T-cell (primary cell): ENCODE measurements at regions not wholly inside any gene's neighbourhood (a gene's known extent, or its start where the extent isn't known, plus 50 kb on each side); places are given as distances from the start of the nearest gene placed in this dataset.

ENCODE experiments used
- ATAC-seq, 4 experiments: fragments of 200-7000 bp in 3 of 4; fragments of 150-1000 bp in 1 of 4; cut with Tn5 transposase; replicated peaks in 1 of 4; 1 replicate in 3 of 4; 2 replicates in 1 of 4; pipeline ENCODE4 v1.10.0; 2021; ENCODE audit warnings: moderate library complexity in 3 of 4, mild to moderate bottlenecking in 2 of 4, moderate number of reproducible peaks in 1 of 4
- CTCF ChIA-PET, 2 donors: fragments of 300-600 bp; sonication (Branson Sonifier 250); formaldehyde crosslinking; loops; one replicate each; lab custom pipeline; 2022; ENCODE audit warnings: antibody characterized with exemption in 2 of 2; lab: Charles Lee
- POLR2A ChIA-PET, 2 donors: fragments of 300-600 bp; sonication (Branson Sonifier 250); formaldehyde crosslinking; loops; one replicate each; lab custom pipeline; 2022; ENCODE audit warnings: antibody characterized with exemption in 2 of 2; lab: Charles Lee
- DNase-seq, 35 experiments: peaks; one replicate each; pipeline versions ENCODE4 v3.0.0 to v3.0.0-alpha.2; 2013 to 2023
- H3K27ac ChIP-seq: one replicate; pipeline ENCODE4 v1.5.1; 2013; ENCODE audit warnings: low read length
- H3K27me3 ChIP-seq, 2 experiments: replicated peaks in 1 of 2; 1 replicate in 1 of 2; 2 replicates in 1 of 2; pipeline versions ENCODE4 v1.6.1 to v1.7.0; 2013; ENCODE audit warnings: low read length in 1 of 2, mixed read lengths in 1 of 2; ENCODE audit not compliant: control insufficient read depth in 2 of 2, insufficient read depth in 2 of 2; ENCODE audit errors: extremely low read depth in 1 of 2
- H3K36me3 ChIP-seq, 2 donors: 1 replicate in 1 of 2; 2 replicates in 1 of 2; pipeline versions ENCODE4 v1.6.1 to v1.7.0; 2013; ENCODE audit warnings: low read length in 1 of 2; ENCODE audit not compliant: control insufficient read depth in 2 of 2, insufficient read depth in 1 of 2; ENCODE audit errors: extremely low read depth in 1 of 2
- H3K4me1 ChIP-seq, 2 experiments: 1 replicate in 1 of 2; 2 replicates in 1 of 2; pipeline versions ENCODE4 v1.6.1 to v1.7.0; 2013; ENCODE audit warnings: low read length in 2 of 2, mixed read lengths in 1 of 2; ENCODE audit not compliant: insufficient read depth in 2 of 2, control insufficient read depth in 1 of 2; ENCODE audit errors: extremely low read depth in 1 of 2
- H3K4me3 ChIP-seq, 2 donors: 1 replicate in 1 of 2; 2 replicates in 1 of 2; pipeline versions ENCODE4 v1.5.1 to v1.7.0; 2013; ENCODE audit warnings: mild to moderate bottlenecking in 2 of 2, low read length in 1 of 2, moderate library complexity in 1 of 2; ENCODE audit not compliant: control insufficient read depth in 1 of 2; ENCODE audit errors: extremely low read depth in 1 of 2
- H3K9me3 ChIP-seq: 2 replicates; pipeline ENCODE4 v1.7.0; 2013
- H3K27ac Mint-ChIP-seq, 2 donors: one replicate each; pipeline ENCODE4 v1.8.0; 2020 to 2021; ENCODE audit warnings: mild to moderate bottlenecking in 2 of 2, mixed read lengths in 2 of 2
- H3K27me3 Mint-ChIP-seq, 2 donors: one replicate each; pipeline ENCODE4 v1.8.0; 2021 to 2022; ENCODE audit warnings: mixed read lengths in 2 of 2
- H3K36me3 Mint-ChIP-seq: one replicate; pipeline ENCODE4 v1.8.0; 2021; ENCODE audit warnings: mixed read lengths
- H3K4me1 Mint-ChIP-seq, 3 donors: one replicate each; pipeline ENCODE4 v1.8.0; 2020 to 2022; ENCODE audit warnings: mixed read lengths in 3 of 3, mild to moderate bottlenecking in 1 of 3
- H3K4me3 Mint-ChIP-seq, 3 donors: one replicate each; pipeline ENCODE4 v1.8.0; 2020 to 2022; ENCODE audit warnings: mild to moderate bottlenecking in 3 of 3, mixed read lengths in 3 of 3, moderate library complexity in 3 of 3
- H3K9me3 Mint-ChIP-seq, 3 donors: one replicate each; pipeline ENCODE4 v1.8.0; 2020 to 2022; ENCODE audit warnings: mixed read lengths in 3 of 3
- WGBS: methylation state at CpG from one replicate; pipeline ENCODE4 v1.1.5; 2013; ENCODE audit warnings: missing lambda C conversion rate; ENCODE audit not compliant: insufficient coverage; 5-methylcytosine and 5-hydroxymethylcytosine counted together

DNA sequence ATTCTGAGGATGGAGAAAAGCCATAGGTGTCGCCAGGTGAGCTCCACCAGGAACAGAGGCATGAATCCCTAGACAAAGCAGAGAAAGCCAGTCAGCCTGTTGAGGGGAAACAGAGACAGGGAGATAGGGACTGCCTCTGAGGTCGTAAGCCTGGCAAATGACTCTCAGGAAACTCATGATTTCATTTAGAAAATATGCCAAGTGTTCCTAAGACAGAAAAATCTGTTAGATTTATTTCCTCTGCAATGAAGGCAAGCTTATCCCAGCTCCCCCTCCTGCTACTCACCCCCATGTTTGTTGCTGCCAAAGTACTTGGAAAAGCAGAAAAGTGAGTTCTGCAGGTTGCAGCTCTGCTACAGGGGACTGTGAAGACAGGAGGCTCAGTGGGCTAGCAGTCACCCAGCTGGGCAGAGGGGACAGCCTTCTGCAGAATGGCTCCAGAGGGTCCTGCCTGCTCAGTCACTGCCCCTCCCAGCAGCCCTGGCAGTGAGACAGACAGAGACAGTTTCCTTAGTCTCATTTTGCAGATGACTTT lies 184.3 kb downstream of the ADRA2A start:
- Histone ChIP-seq H3K27me3 (peaks cover 0 to 6% of the 10 kb centered on the region in 2 experiments), H3K4me1 (no peaks in the 10 kb centered on the region), H3K4me3 (no peak overlapping the region), H3K36me3 (no peaks in the 10 kb centered on the region), H3K27ac (no peak overlapping the region), H3K9me3 (no peaks in the 10 kb centered on the region)
- Mint-ChIP-seq H3K9me3 (no peaks in the 10 kb centered on the region), H3K27me3 (peaks cover 23 to 28% of the 10 kb centered on the region in 2 donors), H3K4me1 (no peaks in the 10 kb centered on the region), H3K4me3 (no peak overlapping the region), H3K27ac (no peak overlapping the region), H3K36me3 (no peaks in the 10 kb centered on the region)
- ATAC-seq, result no peak
- ChIA-PET POLR2A (no interaction called here), CTCF (no interaction called here)
- DNase-seq, result no peak
- WGBS, result 55% methylated on average over 2 of the region's 2 CpGs

DNA sequence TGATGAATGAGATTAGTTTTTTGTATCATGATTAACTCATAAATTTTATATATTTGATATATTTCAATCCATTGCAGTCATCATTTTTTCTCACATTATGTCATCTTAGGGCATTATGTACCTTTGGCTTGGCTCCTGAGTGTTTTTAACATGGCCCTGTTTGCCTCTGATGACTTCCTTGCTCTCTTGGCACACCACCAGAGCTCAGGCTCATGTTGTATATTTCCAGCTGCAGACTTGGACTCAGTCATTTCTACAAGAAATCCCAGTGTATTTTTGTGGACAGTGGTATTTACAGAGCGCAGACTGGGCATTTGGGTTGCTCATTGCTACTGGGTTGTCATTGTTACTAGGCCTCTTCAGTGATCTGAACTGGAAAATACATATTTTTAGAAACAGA lies 188.5 kb downstream of the ADRA2A start:
- H3K27ac Mint-ChIP-seq, result no peak overlapping the region
- no peaks in the 10 kb centered on the region for H3K27me3 ChIP-seq
- no peaks in the 10 kb centered on the region for H3K9me3 Mint-ChIP-seq
- CTCF ChIA-PET, result no interaction called here
- peaks cover 34 to 42% of the 10 kb centered on the region in 2 donors for H3K27me3 Mint-ChIP-seq
- H3K4me1 ChIP-seq, result no peaks in the 10 kb centered on the region
- DNase-seq (no peak), ATAC-seq (no peak)
- 60% methylated on average over 1 of the region's 1 CpG for WGBS
- no peak overlapping the region for H3K4me3 ChIP-seq
- H3K4me1 Mint-ChIP-seq, result no peaks in the 10 kb centered on the region
- no peaks in the 10 kb centered on the region for H3K9me3 ChIP-seq
- no peaks in the 10 kb centered on the region for H3K36me3 ChIP-seq
- H3K36me3 Mint-ChIP-seq, result no peaks in the 10 kb centered on the region
- no peak overlapping the region for H3K4me3 Mint-ChIP-seq
- POLR2A ChIA-PET, result no interaction called here
- no peak overlapping the region for H3K27ac ChIP-seq

- H3K27me3 ChIP-seq, result no peaks in the 10 kb centered on the region
- DNase-seq (no peak), ATAC-seq (no peak)
- ChIA-PET POLR2A (no interaction called here), CTCF (interaction anchor here in 1 of 2 donors (0.6 kb wide), 1 partner anchor 79 kb away, joined by 3 read pairs; no protein-coding TSS in a partner anchor)
- H3K27ac Mint-ChIP-seq, result no peak overlapping the region
- H3K27ac ChIP-seq, result no peak overlapping the region
- no peaks in the 10 kb centered on the region for H3K36me3 Mint-ChIP-seq
- no peaks in the 10 kb centered on the region for H3K4me1 ChIP-seq
- no peak overlapping the region for H3K4me3 Mint-ChIP-seq
- no peak overlapping the region for H3K4me3 ChIP-seq
- H3K36me3 ChIP-seq, result no peaks in the 10 kb centered on the region
- no peaks in the 10 kb centered on the region for H3K9me3 ChIP-seq
- no peaks in the 10 kb centered on the region for H3K4me1 Mint-ChIP-seq
- peaks cover 41 to 47% of the 10 kb centered on the region in 2 donors for H3K27me3 Mint-ChIP-seq
- H3K9me3 Mint-ChIP-seq, result no peaks in the 10 kb centered on the region
These were observed 189.3 kb downstream of the ADRA2A start for GRCh38 chr10:111266165-111266564.

DNA sequence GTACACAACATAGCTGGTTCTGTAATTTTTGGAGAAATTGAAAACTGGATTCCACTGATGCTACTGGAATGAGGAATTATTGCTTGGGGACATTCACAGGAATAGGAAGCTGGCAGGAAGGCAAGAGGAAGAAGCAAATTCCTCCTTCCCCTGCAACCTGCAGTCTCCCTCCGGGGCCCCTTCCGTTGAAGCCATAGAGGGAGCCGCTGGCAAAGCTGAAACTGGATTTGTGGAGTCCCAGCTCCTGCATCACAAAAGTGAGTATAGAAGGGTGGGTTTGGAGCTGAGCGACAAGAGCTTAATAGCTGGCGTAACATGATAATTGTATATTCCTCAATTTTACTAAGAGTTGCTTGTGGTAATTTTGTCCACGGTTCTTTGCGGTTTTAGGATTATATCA lies 190.8 kb downstream of the ADRA2A start:
- Histone ChIP-seq H3K27ac (no peak overlapping the region), H3K9me3 (no peaks in the 10 kb centered on the region), H3K4me3 (no peak overlapping the region), H3K36me3 (no peaks in the 10 kb centered on the region), H3K4me1 (no peaks in the 10 kb centered on the region), H3K27me3 (no peaks in the 10 kb centered on the region)
- Mint-ChIP-seq H3K9me3 (no peaks in the 10 kb centered on the region), H3K4me3 (no peak overlapping the region), H3K4me1 (no peaks in the 10 kb centered on the region), H3K27me3 (peaks cover 41 to 47% of the 10 kb centered on the region in 2 donors), H3K27ac (no peak overlapping the region), H3K36me3 (no peaks in the 10 kb centered on the region)
- DNase-seq (no peak), ATAC-seq (no peak)
- POLR2A ChIA-PET, result no interaction called here
- CTCF ChIA-PET, result no interaction called here
- no CpG with 5 or more reads among the region's 7 CpGs for WGBS

- ATAC-seq, result no peak
- Histone ChIP-seq H3K36me3 (no peaks in the 10 kb centered on the region), H3K4me3 (no peak overlapping the region), H3K27ac (no peak overlapping the region), H3K27me3 (peaks cover 0 to 3% of the 10 kb centered on the region in 2 experiments), H3K4me1 (no peaks in the 10 kb centered on the region), H3K9me3 (no peaks in the 10 kb centered on the region)
- no peak overlapping the region for H3K27ac Mint-ChIP-seq
- H3K36me3 Mint-ChIP-seq, result no peaks in the 10 kb centered on the region
- no peaks in the 10 kb centered on the region for H3K4me1 Mint-ChIP-seq
- no peak overlapping the region for H3K4me3 Mint-ChIP-seq
- POLR2A ChIA-PET, result interaction anchor here in 1 of 2 donors (0.6 kb wide), 1 partner anchor 12 kb away, joined by 3 read pairs; no protein-coding TSS in a partner anchor
- no peak for DNase-seq
- CTCF ChIA-PET, result no interaction called here
- H3K9me3 Mint-ChIP-seq, result no peaks in the 10 kb centered on the region
- peaks cover 43 to 48% of the 10 kb centered on the region in 2 donors for H3K27me3 Mint-ChIP-seq
- 78% methylated on average over 2 of the region's 3 CpGs for WGBS
These were observed 196.4 kb downstream of the ADRA2A start for GRCh38 chr10:111273235-111273634.

- ATAC-seq (no peak), DNase-seq (no peak)
- H3K4me3 ChIP-seq, result no peak overlapping the region
- H3K27me3 Mint-ChIP-seq, result peaks cover 45 to 49% of the 10 kb centered on the region in 2 donors
- POLR2A ChIA-PET, result no interaction called here
- CTCF ChIA-PET, result no interaction called here
- H3K4me3 Mint-ChIP-seq, result no peak overlapping the region
- H3K4me1 ChIP-seq, result no peaks in the 10 kb centered on the region
- H3K27ac Mint-ChIP-seq, result no peak overlapping the region
- peaks cover 0 to 3% of the 10 kb centered on the region in 2 experiments for H3K27me3 ChIP-seq
- H3K9me3 Mint-ChIP-seq, result no peaks in the 10 kb centered on the region
- H3K4me1 Mint-ChIP-seq, result no peaks in the 10 kb centered on the region
- no peaks in the 10 kb centered on the region for H3K9me3 ChIP-seq
- H3K36me3 ChIP-seq, result no peaks in the 10 kb centered on the region
- no peak overlapping the region for H3K27ac ChIP-seq
- 75% methylated on average over 2 of the region's 2 CpGs for WGBS
- H3K36me3 Mint-ChIP-seq, result no peaks in the 10 kb centered on the region
These were observed 196.8 kb downstream of the ADRA2A start for GRCh38 chr10:111273635-111274034.

GRCh38 chr10:111275091-111275490 lies 198.3 kb downstream of the ADRA2A start:
- H3K27me3 Mint-ChIP-seq, result peaks cover 40% of the 10 kb centered on the region in 2 donors
- 86% methylated on average over 1 of the region's 1 CpG for WGBS

More at GRCh38 chr10:111275091-111275490, 198.3 kb downstream of the ADRA2A start:
- no peaks in the 10 kb centered on the region for H3K36me3 ChIP-seq
- CTCF ChIA-PET, result no interaction called here
- Mint-ChIP-seq H3K4me3 (no peak overlapping the region), H3K36me3 (no peaks in the 10 kb centered on the region), H3K27ac (no peak overlapping the region), H3K9me3 (no peaks in the 10 kb centered on the region), H3K4me1 (no peaks in the 10 kb centered on the region)
- H3K27ac ChIP-seq, result no peak overlapping the region
- no peaks in the 10 kb centered on the region for H3K9me3 ChIP-seq
- H3K4me1 ChIP-seq, result no peaks in the 10 kb centered on the region
- ATAC-seq (no peak), DNase-seq (no peak)
- peaks cover 0 to 3% of the 10 kb centered on the region in 2 experiments for H3K27me3 ChIP-seq
- POLR2A ChIA-PET, result no interaction called here
- no peak overlapping the region for H3K4me3 ChIP-seq
